ENCODE measurements at regions not wholly inside any gene's neighbourhood (a gene's known extent, or its start where the extent isn't known, plus 50 kb on each side); places are given as distances from the start of the nearest gene placed in this dataset.

DNA sequence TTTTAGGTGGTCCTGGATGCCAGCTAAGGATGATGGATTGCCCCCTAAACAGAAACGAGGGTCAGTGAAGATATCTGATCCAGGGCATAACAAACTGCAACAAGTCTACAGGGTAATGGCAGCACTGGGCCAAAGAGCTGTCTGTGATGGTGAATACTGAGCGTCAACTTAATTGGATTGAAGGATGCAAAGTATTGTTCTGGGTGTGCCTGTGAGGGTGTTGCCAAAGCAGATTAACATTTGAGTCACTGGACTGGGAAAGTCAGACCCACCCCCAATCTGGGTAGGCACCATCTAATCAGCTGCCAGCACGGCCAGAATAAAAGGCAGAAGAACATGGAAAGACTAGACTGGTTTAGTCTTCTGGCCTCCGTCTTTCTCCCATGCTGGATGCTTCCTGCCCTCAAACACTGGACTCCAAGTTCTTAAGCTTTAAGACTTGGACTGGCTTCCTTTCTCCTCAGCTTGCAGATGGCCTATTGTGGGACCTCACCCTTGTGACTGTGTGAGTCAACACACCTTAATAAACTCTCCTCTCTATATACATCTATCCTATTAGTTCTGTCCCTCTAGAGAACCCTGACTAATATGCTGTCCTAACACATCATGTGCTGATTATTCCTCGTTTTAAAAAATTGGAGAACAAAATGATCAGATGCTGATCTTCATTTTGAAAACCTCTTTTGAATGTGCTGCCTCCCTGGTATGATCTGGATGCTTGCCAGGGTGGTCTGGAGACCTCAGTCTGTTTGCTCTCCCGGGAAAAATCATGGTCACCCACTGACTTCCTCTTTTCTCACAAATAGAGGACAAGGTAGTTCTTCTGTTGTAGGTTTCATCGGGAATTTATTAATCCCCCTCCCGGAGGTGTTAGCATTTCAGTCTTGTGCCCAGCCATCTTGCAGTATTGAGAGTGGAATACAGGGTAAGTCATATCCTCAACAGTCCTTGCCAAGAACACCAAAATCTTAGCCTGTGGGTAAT lies 234.7 kb downstream of the SETD4 start:
- Mint-ChIP-seq H3K27me3 (ENCODE audit: low read depth) (peaks cover 5% of the 10 kb centered on the region), H3K4me1 (ENCODE audit: low read depth) (no peaks in the 10 kb centered on the region), H3K4me3 (ENCODE audit: unreplicated experiment) (no peak overlapping the region), H3K36me3 (ENCODE audit: low read depth) (no peaks in the 10 kb centered on the region), H3K9me3 (ENCODE audit: low read depth) (peaks cover 4% of the 10 kb centered on the region), H3K27ac (ENCODE audit: unreplicated experiment) (no peak overlapping the region)
- TF ChIP-seq, protein P1, sequence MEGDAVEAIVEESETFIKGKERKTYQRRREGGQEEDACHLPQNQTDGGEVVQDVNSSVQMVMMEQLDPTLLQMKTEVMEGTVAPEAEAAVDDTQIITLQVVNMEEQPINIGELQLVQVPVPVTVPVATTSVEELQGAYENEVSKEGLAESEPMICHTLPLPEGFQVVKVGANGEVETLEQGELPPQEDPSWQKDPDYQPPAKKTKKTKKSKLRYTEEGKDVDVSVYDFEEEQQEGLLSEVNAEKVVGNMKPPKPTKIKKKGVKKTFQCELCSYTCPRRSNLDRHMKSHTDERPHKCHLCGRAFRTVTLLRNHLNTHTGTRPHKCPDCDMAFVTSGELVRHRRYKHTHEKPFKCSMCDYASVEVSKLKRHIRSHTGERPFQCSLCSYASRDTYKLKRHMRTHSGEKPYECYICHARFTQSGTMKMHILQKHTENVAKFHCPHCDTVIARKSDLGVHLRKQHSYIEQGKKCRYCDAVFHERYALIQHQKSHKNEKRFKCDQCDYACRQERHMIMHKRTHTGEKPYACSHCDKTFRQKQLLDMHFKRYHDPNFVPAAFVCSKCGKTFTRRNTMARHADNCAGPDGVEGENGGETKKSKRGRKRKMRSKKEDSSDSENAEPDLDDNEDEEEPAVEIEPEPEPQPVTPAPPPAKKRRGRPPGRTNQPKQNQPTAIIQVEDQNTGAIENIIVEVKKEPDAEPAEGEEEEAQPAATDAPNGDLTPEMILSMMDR (IDR thresholded peaks at IDR 0.05) = no peak
- no peak for DNase-seq (ENCODE audit: low spot score)

DNA sequence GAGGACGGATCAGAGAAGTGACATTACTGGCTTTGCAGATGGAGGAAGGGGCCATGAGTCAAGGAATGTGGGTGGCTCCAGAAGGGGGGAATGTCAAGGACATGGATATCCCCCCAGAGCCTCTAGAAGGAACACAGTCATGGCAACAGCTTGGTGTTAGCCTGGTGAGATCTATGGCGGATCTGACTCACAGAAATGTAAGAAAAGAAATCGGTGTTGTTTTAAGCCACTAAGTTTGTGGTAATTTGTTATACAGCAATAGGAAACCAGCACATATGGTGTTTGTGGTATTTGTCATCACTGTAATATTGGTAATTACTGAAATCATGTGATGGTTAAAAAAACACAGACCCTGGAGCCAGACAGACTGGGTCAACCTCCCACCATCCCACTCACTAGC lies 236.2 kb downstream of the SETD4 start:
- no peaks in the 10 kb centered on the region for H3K36me3 Mint-ChIP-seq (ENCODE audit: low read depth)
- TF ChIP-seq, protein P1 (IDR thresholded peaks at IDR 0.05) = no peak
- no peak overlapping the region for H3K4me3 Mint-ChIP-seq (ENCODE audit: unreplicated experiment)
- H3K9me3 Mint-ChIP-seq (ENCODE audit: low read depth) = peaks cover 4% of the 10 kb centered on the region
- no peak for DNase-seq (ENCODE audit: low spot score)
- no peak overlapping the region for H3K27ac Mint-ChIP-seq (ENCODE audit: unreplicated experiment)
- H3K4me1 Mint-ChIP-seq (ENCODE audit: low read depth) = no peaks in the 10 kb centered on the region
- H3K27me3 Mint-ChIP-seq (ENCODE audit: low read depth) = peaks cover 2% of the 10 kb centered on the region

DNA sequence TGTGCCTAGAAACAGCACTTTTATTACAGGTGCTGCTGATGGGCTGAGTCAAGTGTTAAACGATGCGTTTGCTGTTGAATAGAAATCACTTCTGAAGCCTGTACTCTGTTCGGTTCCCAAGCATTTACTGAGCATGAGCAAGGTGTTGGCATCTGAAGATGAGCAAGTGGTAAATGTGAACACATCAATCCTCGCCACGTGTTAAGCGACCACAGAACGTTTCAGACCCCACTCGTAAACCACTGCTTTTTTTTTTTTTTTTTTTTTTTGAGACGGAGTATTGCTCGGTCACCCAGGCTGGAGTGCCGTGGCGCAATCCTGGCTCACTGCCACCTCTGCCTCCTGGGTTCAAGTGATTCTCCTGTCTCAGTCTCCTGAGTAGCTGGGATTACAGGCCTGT lies 241.2 kb downstream of the SETD4 start:
- TF ChIP-seq, protein P1 (IDR thresholded peaks at IDR 0.05) = no peak
- no peak for DNase-seq (ENCODE audit: low spot score)
- no peak overlapping the region for H3K27ac Mint-ChIP-seq (ENCODE audit: unreplicated experiment)
- no peaks in the 10 kb centered on the region for H3K36me3 Mint-ChIP-seq (ENCODE audit: low read depth)
- peaks cover 4% of the 10 kb centered on the region for H3K9me3 Mint-ChIP-seq (ENCODE audit: low read depth)
- no peaks in the 10 kb centered on the region for H3K27me3 Mint-ChIP-seq (ENCODE audit: low read depth)
- no peak overlapping the region for H3K4me3 Mint-ChIP-seq (ENCODE audit: unreplicated experiment)
- H3K4me1 Mint-ChIP-seq (ENCODE audit: low read depth) = peaks cover 4% of the 10 kb centered on the region

DNA sequence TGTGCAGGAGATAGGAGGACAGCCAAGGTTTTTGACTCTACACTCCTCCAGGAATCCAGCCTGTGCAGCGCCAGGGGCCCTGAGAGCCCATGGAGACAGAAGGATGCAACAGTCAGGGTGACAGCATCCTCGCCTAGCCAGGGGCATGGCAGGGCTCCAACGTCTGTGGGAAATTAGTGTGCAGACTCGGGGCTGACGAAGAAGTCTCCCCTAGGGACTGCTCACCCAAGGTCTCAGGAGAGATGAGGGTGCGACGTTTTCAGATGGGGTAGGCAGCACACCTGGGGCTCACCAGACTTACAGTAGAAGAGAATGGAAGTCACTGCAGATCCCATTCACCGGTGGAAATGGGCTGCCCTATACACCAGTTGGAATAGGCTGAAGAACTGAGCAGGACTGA lies 241.7 kb downstream of the SETD4 start:
- no peaks in the 10 kb centered on the region for H3K27me3 Mint-ChIP-seq (ENCODE audit: low read depth)
- no peaks in the 10 kb centered on the region for H3K9me3 Mint-ChIP-seq (ENCODE audit: low read depth)
- H3K4me3 Mint-ChIP-seq (ENCODE audit: unreplicated experiment) = no peak overlapping the region
- DNase-seq (ENCODE audit: low spot score) = no peak
- no peak overlapping the region for H3K27ac Mint-ChIP-seq (ENCODE audit: unreplicated experiment)
- peaks cover 4% of the 10 kb centered on the region for H3K4me1 Mint-ChIP-seq (ENCODE audit: low read depth)
- TF ChIP-seq, protein P1 (IDR thresholded peaks at IDR 0.05) = no peak
- no peaks in the 10 kb centered on the region for H3K36me3 Mint-ChIP-seq (ENCODE audit: low read depth)

DNA sequence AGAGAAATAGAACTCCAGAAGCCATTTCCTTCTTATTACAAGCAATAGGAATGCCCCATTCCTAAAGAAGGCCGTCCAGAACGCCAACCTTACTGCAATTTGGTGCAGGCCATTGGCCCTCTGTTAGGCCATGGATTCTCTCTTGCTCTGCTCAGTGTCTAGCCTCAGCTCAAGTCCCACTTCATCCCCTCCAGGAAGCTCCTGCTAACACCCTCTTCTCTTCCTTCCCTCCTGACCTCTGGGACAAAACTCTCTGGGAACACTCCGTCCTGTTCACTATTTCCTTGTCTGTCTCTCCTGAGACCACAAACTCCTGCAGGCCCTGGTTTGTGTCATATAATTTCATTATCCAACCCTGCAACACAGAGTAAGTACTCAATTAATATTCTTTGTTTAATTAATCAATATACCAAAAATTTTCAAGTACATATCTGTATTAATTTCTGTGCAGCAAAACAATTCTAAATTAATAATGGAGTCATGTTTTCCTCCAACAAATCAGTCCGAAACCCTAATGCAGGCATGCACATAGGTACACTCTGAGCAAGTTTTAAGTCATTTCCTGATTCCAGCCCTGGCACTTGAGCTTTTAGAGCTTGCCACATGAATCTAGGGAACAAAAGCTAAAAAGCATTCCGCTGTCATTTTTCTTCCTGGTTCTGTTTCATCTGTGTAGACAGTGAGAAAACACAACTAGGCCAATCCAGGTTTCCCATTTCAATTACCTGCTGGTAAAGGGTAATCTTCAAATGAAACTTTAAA lies 245.3 kb downstream of the SETD4 start:
- H3K27ac Mint-ChIP-seq (ENCODE audit: unreplicated experiment) = no peak overlapping the region
- peaks cover 4% of the 10 kb centered on the region for H3K36me3 Mint-ChIP-seq (ENCODE audit: low read depth)
- TF ChIP-seq, protein P1 (IDR thresholded peaks at IDR 0.05) = no peak
- DNase-seq (ENCODE audit: low spot score) = no peak
- peaks cover 4% of the 10 kb centered on the region for H3K4me1 Mint-ChIP-seq (ENCODE audit: low read depth)
- peaks cover 3% of the 10 kb centered on the region for H3K9me3 Mint-ChIP-seq (ENCODE audit: low read depth)
- H3K4me3 Mint-ChIP-seq (ENCODE audit: unreplicated experiment) = no peak overlapping the region
- H3K27me3 Mint-ChIP-seq (ENCODE audit: low read depth) = no peaks in the 10 kb centered on the region
